Thyroid gland (tissue), 4 donors: ENCODE measurements at regions not wholly inside any gene's neighbourhood (a gene's known extent, or its start where the extent isn't known, plus 50 kb on each side); places are given as distances from the start of the nearest gene placed in this dataset.

Experiments used
- CTCF ChIP-seq, 6 experiments: fragments of 200-600 bp in 3 of 6; fragments of 450-650 bp in 3 of 6; sonication (generic) in 3 of 6; IDR thresholded peaks; one replicate each; pipeline ENCODE4 v1.5.1; 2016 to 2019; ENCODE audit warnings: antibody characterized with exemption in 6 of 6, mild to moderate bottlenecking in 2 of 6, inconsistent platforms in 1 of 6, moderate library complexity in 1 of 6
- POLR2A ChIP-seq, 2 donors: fragments of 450-650 bp; IDR thresholded peaks; one replicate each; pipeline ENCODE4 v1.6.1; 2017; ENCODE audit warnings: antibody characterized with exemption in 2 of 2, mild to moderate bottlenecking in 2 of 2, moderate library complexity in 1 of 2

DNA sequence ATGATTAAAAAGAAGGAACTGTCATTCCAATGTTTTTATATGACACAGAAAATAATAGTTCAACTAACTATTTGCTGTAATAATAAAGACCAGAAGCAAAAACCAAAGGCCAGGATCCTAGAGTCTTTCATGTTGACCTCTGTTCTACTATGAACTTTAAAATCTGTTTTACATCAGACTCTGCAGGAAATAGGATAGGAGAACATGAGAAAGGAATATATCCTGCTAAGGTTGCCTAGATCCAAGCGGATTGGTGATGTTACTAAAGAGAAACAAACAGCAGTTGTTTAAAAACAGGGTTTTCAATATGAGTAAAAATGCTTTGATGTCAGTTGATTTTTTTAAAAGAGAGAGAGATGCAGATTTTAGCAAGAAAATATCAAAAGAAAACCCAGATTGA, 549.6 kb downstream of the ZIC1 start:
- TF ChIP-seq POLR2A (IDR thresholded peaks at IDR 0.05) (no peak), CTCF (IDR thresholded peaks at IDR 0.05) (no peak)
